ENCODE measurements at regions not wholly inside any gene's neighbourhood (a gene's known extent, or its start where the extent isn't known, plus 50 kb on each side); places are given as distances from the start of the nearest gene placed in this dataset.

DNA sequence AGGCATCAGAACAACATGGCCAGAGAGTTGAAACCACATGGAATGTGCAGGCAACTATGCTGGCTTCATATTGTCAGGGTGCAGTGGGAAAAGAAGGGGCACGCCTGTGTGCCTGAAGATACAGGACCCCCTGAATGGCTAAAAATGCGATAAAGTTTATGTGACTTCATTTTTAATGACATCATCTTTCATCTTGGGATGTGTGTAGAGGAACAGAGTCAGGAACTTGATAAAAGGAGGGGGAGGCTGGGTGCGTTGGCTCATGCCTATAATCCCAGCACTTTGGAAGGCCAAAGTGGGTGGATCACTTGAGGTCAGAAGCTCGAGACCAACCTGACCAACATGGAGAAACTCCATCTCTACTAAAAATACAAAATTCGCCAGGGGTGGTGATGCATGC, 872.6 kb downstream of the TDRD15 start:
- H3K4me1 ChIP-seq, result no peaks in the 10 kb centered on the region
- no peak overlapping the region for H3K4me3 ChIP-seq
- no peak for DNase-seq
- no peaks in the 10 kb centered on the region for H3K27me3 ChIP-seq
- H3K36me3 ChIP-seq, result no peaks in the 10 kb centered on the region
- no peak for TF ChIP-seq CTCF (IDR thresholded peaks at IDR 0.05 in 4 of 5, conservative IDR thresholded peaks at IDR 0.05 in 1 of 5)
- TF ChIP-seq POLR2A (IDR thresholded peaks at IDR 0.05), result no peak
- no peak for ATAC-seq
- no peak overlapping the region for H3K27ac ChIP-seq
- peaks cover 0 to 9% (median 0%) of the 10 kb centered on the region in 3 donors for H3K9me3 ChIP-seq
- intact Hi-C loops (cut with DNase I; ENCODE audit: low total_unique reads), result no loop called here
- in situ Hi-C loops (cut with MboI; ENCODE audit: low sequenced_read_pairs in 4 of 4), result no loop called here

DNA sequence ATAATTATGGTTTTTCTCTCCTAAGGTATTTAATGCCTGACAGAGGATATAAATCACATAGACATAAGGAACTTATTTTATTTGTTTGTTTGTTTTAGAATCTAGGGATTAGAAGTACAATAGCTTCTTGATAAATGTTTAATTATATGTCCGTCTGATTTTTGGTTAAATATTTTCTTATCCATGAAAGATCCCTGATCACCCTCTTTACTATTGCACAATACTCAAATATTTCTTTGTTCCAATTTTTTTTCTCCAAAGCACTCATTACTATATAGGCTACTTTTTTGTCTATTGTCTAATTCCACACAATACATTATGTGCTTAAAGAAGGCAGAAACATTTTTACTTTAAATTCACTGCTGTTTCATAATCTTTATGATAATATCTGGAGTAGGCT, 875.8 kb downstream of the TDRD15 start:
- H3K36me3 ChIP-seq, result no peaks in the 10 kb centered on the region
- no peaks in the 10 kb centered on the region for H3K27me3 ChIP-seq
- H3K4me1 ChIP-seq, result no peaks in the 10 kb centered on the region
- no peak overlapping the region for H3K4me3 ChIP-seq
- TF ChIP-seq POLR2A (IDR thresholded peaks at IDR 0.05) (no peak), CTCF (IDR thresholded peaks at IDR 0.05 in 4 of 5, conservative IDR thresholded peaks at IDR 0.05 in 1 of 5) (no peak)
- intact Hi-C loops (cut with DNase I; ENCODE audit: low total_unique reads), result no loop called here
- DNase-seq, result no peak
- in situ Hi-C loops (cut with MboI; ENCODE audit: low sequenced_read_pairs in 4 of 4), result no loop called here
- no peaks in the 10 kb centered on the region for H3K9me3 ChIP-seq
- no peak overlapping the region for H3K27ac ChIP-seq
- no peak for ATAC-seq

DNA sequence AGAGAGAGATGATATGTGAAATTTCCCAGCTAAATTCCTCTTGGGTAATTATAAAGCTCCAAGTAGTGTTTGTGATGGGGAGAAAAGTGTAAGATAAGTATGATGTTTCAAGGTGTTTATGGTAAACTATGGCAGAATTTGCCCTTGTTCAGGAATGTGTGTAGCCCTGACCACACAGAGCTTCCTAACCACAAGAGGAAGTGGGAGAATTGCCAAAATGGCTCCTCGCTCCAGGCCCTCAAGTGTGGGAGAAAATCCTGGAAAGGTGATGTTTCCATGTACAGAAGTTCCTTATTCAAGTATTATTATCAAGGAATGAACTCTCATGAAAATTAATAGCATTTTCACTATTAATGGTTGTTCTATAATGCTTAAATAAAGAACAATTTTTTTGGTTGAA, 878.3 kb downstream of the TDRD15 start:
- TF ChIP-seq CTCF (IDR thresholded peaks at IDR 0.05 in 4 of 5, conservative IDR thresholded peaks at IDR 0.05 in 1 of 5) (no peak), POLR2A (IDR thresholded peaks at IDR 0.05) (no peak)
- ATAC-seq (no peak), DNase-seq (no peak)
- Histone ChIP-seq H3K4me1 (no peaks in the 10 kb centered on the region), H3K4me3 (no peak overlapping the region), H3K27me3 (no peaks in the 10 kb centered on the region), H3K9me3 (no peaks in the 10 kb centered on the region), H3K36me3 (no peaks in the 10 kb centered on the region), H3K27ac (no peak overlapping the region)
- in situ Hi-C loops (cut with MboI; ENCODE audit: low sequenced_read_pairs in 4 of 4) (no loop called here), intact Hi-C loops (cut with DNase I; ENCODE audit: low total_unique reads) (no loop called here)

DNA sequence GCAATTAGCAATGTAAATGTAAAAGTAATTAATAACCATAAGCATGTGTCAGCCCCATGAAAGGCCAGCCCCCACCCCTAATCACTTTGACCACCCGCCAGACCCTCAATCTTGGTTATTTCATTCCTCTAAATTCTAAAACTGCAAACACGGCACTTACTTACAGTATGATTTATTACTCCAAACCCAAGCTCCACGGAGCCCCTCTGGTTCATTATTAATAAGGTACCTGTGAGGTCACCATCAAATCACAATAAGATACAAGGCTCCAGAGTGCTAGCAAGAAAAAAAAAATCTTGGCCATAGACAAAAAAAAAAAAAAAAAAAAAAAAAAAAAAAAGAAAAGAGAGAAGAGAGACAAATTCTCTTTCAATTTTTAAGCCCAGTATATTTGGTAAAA, 879.5 kb downstream of the TDRD15 start:
- no peak for ATAC-seq
- H3K4me3 ChIP-seq, result no peak overlapping the region
- no peaks in the 10 kb centered on the region for H3K9me3 ChIP-seq
- TF ChIP-seq CTCF (IDR thresholded peaks at IDR 0.05 in 4 of 5, conservative IDR thresholded peaks at IDR 0.05 in 1 of 5) (no peak), POLR2A (IDR thresholded peaks at IDR 0.05) (no peak)
- intact Hi-C loops (cut with DNase I; ENCODE audit: low total_unique reads) (no loop called here), in situ Hi-C loops (cut with MboI; ENCODE audit: low sequenced_read_pairs in 4 of 4) (no loop called here)
- no peak overlapping the region for H3K27ac ChIP-seq
- no peaks in the 10 kb centered on the region for H3K36me3 ChIP-seq
- DNase-seq, result no peak
- no peaks in the 10 kb centered on the region for H3K4me1 ChIP-seq
- no peaks in the 10 kb centered on the region for H3K27me3 ChIP-seq

DNA sequence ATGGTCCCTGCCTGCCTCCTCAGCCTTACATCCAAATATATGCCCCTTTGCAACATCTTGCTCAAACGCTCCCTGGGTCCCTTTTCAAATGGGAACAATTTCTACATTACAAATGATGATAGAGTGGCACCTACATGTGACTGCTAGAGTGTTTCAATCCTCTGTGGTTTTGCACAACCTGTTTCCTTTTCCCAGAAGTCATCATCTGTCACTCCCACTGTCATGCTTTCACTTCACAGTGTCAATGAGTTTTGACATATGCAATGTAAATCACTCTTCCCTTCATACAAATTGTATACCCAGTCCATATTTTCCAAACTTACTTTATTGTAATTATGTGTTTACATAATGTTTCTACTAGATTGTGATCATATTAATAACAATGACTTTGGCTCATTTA, 887.3 kb downstream of the TDRD15 start:
- Histone ChIP-seq H3K27me3 (no peaks in the 10 kb centered on the region), H3K9me3 (no peaks in the 10 kb centered on the region), H3K27ac (no peak overlapping the region), H3K4me3 (no peak overlapping the region), H3K36me3 (no peaks in the 10 kb centered on the region), H3K4me1 (no peaks in the 10 kb centered on the region)
- intact Hi-C loops (cut with DNase I; ENCODE audit: low total_unique reads), result no loop called here
- in situ Hi-C loops (cut with MboI; ENCODE audit: low sequenced_read_pairs in 4 of 4), result no loop called here
- no peak for TF ChIP-seq POLR2A (IDR thresholded peaks at IDR 0.05)
- no peak for TF ChIP-seq CTCF (IDR thresholded peaks at IDR 0.05 in 4 of 5, conservative IDR thresholded peaks at IDR 0.05 in 1 of 5)
- ATAC-seq (no peak), DNase-seq (no peak)

Data from gastrocnemius medialis (tissue), 4 donors.